D341Med (cell line): ENCODE measurements at regions not wholly inside any gene's neighbourhood (a gene's known extent, or its start where the extent isn't known, plus 50 kb on each side); places are given as distances from the start of the nearest gene placed in this dataset.
"Not testable (repeated sequence)": the region's sequence is repeated elsewhere in the genome, so short reads cannot be mapped to it uniquely, and the experiment has no call there.

ENCODE experiments used
- DNase-seq: peaks from one replicate; pipeline ENCODE4 v3.0.0; 2012; ENCODE audit warnings: low spot score

GRCh38 chr16:76816475-76816874 is 374.5 kb upstream of the MON1B start:
- no peak for DNase-seq

- DNase-seq: no peak
Observed at GRCh38 chr16:76818606-76819181, 372.3 kb upstream of the MON1B start.

GRCh38 chr16:76819226-76819916 is 371.6 kb upstream of the MON1B start:
- no peak for DNase-seq

- no peak for DNase-seq
Observed at GRCh38 chr16:76824221-76824620, 366.8 kb upstream of the MON1B start.

GRCh38 chr16:76824791-76825190 is 366.2 kb upstream of the MON1B start:
- DNase-seq: no peak

- no peak for DNase-seq
Observed at GRCh38 chr16:76835339-76835738, 355.7 kb upstream of the MON1B start.

- DNase-seq: no peak
Observed at GRCh38 chr16:76835779-76836300, 355.1 kb upstream of the MON1B start.

- no peak for DNase-seq
Observed at GRCh38 chr16:76837872-76838271, 353.1 kb upstream of the MON1B start.

GRCh38 chr16:76854234-76854633 is 336.8 kb upstream of the MON1B start:
- no peak for DNase-seq

- DNase-seq: no peak
Observed at GRCh38 chr16:76856112-76856511, 334.9 kb upstream of the MON1B start.

- DNase-seq: no peak
Observed at GRCh38 chr16:76857402-76857801, 333.6 kb upstream of the MON1B start.

- no peak for DNase-seq
Observed at GRCh38 chr16:76862901-76863300, 328.1 kb upstream of the MON1B start.

GRCh38 chr16:76866994-76867393 is 324.0 kb upstream of the MON1B start:
- DNase-seq: no peak

- no peak for DNase-seq
Observed at GRCh38 chr16:76875898-76876297, 315.1 kb upstream of the MON1B start.

GRCh38 chr16:76879420-76879819 is 311.6 kb upstream of the MON1B start:
- no peak for DNase-seq

- not testable (repeated sequence) for DNase-seq
Observed at GRCh38 chr16:76880523-76880922, 310.5 kb upstream of the MON1B start.

- DNase-seq: no peak
Observed at GRCh38 chr16:76882105-76882504, 308.9 kb upstream of the MON1B start.

GRCh38 chr16:76883076-76883475 is 307.9 kb upstream of the MON1B start:
- no peak for DNase-seq

- DNase-seq: no peak
Observed at GRCh38 chr16:76885776-76886537, 305.0 kb upstream of the MON1B start.

GRCh38 chr16:76897816-76898215 is 293.2 kb upstream of the MON1B start:
- no peak for DNase-seq

GRCh38 chr16:76899767-76900166 is 291.2 kb upstream of the MON1B start:
- no peak for DNase-seq

- DNase-seq: no peak
Observed at GRCh38 chr16:76900285-76901263, 290.4 kb upstream of the MON1B start.
